ENCODE measurements at regions not wholly inside any gene's neighbourhood (a gene's known extent, or its start where the extent isn't known, plus 50 kb on each side); places are given as distances from the start of the nearest gene placed in this dataset.

DNA sequence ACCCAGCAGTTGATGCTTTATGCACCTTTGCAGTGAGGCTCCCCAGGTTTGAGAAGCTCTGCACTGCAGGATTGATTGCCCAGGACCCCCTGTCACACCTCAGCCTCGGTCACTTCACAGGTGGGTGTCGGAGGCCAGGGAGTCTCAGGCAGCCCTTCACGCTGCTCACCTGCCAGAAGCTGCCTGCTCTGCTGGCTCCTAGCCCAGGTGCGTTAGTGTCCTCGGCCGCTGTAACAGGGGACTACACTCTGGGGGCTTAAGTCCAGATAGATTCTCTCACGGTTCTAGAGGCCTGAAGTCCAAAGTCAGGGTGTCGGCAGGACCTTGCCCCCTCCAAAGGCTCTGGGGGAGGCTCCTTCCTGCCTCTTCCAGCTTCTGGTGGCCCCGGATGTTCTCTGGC is 79.9 kb downstream of the CPZ start:
- no peak for DNase-seq

DNA sequence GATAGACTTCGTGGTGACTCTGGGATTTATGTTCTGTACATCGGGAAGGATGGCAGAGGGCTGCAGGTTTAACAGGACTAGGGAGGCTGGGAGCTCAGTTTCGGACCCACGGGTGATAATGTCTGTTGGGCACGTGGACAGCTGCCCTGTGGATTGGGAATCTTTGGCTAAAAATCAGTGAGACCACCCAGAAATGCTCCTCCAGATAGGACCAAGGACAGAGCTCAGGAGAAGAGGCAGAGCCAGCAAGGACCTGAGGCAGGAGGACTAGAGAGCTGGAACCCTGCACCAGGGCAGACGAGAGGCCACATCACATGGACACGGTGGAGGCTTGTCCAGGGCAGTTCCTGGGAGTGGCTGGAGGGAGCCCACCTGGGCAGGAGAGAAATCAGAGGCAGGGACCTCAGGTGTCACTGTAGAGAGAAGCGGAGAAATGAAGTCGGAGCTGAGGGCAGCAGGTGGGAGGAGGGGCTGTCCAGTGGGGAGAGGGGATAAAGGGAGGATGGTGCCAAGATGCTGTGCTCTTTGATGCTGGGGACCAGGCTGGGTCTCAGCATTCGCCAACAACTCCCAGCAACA is 79.2 kb downstream of the CPZ start:
- no peak for DNase-seq
